ENCODE measurements at regions not wholly inside any gene's neighbourhood (a gene's known extent, or its start where the extent isn't known, plus 50 kb on each side); places are given as distances from the start of the nearest gene placed in this dataset.
A peak's percentile ranks its signal among the peaks of the same experiment; 100 is the strongest.

DNA sequence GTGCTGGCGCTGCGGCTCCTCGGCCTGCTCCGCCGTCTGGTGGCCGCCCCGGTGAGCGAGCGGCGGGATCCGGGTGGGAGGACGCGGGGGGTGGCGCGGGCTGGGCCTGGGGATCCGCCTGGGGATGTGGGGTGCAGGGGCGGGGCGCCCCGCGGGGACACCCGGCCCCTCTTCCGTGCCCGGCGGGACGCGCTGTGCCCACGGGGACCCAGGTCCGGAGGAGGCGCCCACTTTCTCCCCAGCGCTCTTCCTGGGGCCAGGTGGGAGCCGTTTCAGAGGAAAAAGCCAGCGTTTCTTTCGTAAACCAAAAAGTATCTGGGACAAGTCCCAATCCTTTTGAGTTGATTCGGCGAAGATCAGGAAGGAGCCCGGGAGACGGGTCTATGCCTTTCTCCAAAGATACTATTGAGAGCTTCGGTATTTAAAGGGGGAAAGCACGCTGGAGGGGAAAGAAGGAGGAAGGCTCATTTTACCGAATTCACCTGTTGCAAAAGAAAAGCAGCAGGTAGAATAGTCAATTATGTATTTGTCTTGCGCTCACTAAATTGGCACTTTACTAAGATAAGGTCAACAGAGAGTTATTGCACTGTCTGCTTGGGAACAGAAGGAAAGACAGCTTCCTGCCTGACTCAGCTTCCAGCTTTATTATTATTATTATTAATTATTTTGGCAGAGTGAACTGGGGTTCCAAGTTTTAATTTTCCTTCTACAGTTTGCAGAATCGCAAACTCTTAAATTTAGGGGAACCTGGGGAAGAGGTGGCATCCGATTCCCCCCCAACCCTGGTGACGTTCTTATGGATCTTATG lies 81.5 kb upstream of the CD99 start:
- dilution Hi-C loops (cut with HindIII; ENCODE audit: low sequenced_read_pairs, unreplicated experiment) (no loop called here), in situ Hi-C loops (cut with MboI; ENCODE audit: low sequenced_read_pairs) (no loop called here)
- H3K27ac ChIP-seq (ENCODE audit: insufficient read depth, low read length), result peak overlapping the region; percentile 18; the same call in 1 of the 2 replicates

More for the DNA sequence above, 81.5 kb upstream of the CD99 start:
- H3K56ac ChIP-seq (ENCODE audit: extremely low read depth, insufficient read depth, low read length), result peak overlapping the region; percentile 28
- peaks cover 8 to 12% of the 10 kb centered on the region in 2 experiments; a peak in 3 of 4 replicates for H3K79me1 ChIP-seq (ENCODE audit: low read depth in 1 of 2, low read length in 2 of 2)
- H4K20me1 ChIP-seq (ENCODE audit: insufficient read depth, low read length), result no peaks in the 10 kb centered on the region
- ChIA-PET CTCF (no interaction called here), POLR2A (ENCODE audit: unreplicated experiment) (no interaction called here)
- no peak overlapping the region for H3K14ac ChIP-seq (replicated peaks; ENCODE audit: low read depth, low read length)
- H4K91ac ChIP-seq (ENCODE audit: insufficient read depth, low read depth, low read length), result no peak overlapping the region
- 0% methylated on average over 12 of the region's 44 CpGs; no CpG with 5 or more reads in 1 of the 2 experiments for WGBS, 2 experiments (ENCODE audit: extremely low coverage in 2 of 2, insufficient read length in 1 of 2)
- H3K4me3 ChIP-seq (ENCODE audit: insufficient read depth, low read depth, low read length), result peak overlapping the region; percentile 88
- peak overlapping the region; percentile 99 for H2AFZ ChIP-seq (replicated peaks; ENCODE audit: low read length, poor library complexity)
- no peak overlapping the region for H3K18ac ChIP-seq (ENCODE audit: low read depth, low read length)
- no peak overlapping the region for H4K5ac ChIP-seq (ENCODE audit: low read depth, low read length)
- H2BK15ac ChIP-seq (ENCODE audit: low read depth, low read length), result no peak overlapping the region
- no peak overlapping the region for H2BK120ac ChIP-seq (ENCODE audit: low read depth, low read length)
- H3K4me2 ChIP-seq (ENCODE audit: low read depth, low read length), result peak overlapping the region; percentile 94
- H2BK20ac ChIP-seq (ENCODE audit: low read depth, low read length), result no peak overlapping the region
- no peak overlapping the region for H2AK5ac ChIP-seq (ENCODE audit: low read depth, low read length)
- no peak overlapping the region for H4K8ac ChIP-seq (ENCODE audit: low read depth in 2 of 2, low read length in 2 of 2)
- intact Hi-C loops (cut with micrococcal nuclease), result loop anchor here (5.0 kb wide), 2 partner anchors 962 to 1157 kb away; partner anchors contain the start of gene ASMTL
- peak overlapping the region; percentile 74; the same call in 1 of the 2 replicates for H3K9ac ChIP-seq (ENCODE audit: low read depth, low read length)
- H3K9me1 ChIP-seq (ENCODE audit: insufficient read depth, low read length), result peaks cover 5% of the 10 kb centered on the region; the same call in 1 of the 2 replicates
- peak; percentile 5 for ATAC-seq (ENCODE audit: low read depth)
- no peak overlapping the region for H3K4ac ChIP-seq (ENCODE audit: low read depth, low read length)
- H3K23ac ChIP-seq (ENCODE audit: low read depth, low read length), result no peak overlapping the region
- peaks cover 5% of the 10 kb centered on the region for H3K4me1 ChIP-seq (ENCODE audit: control insufficient read depth, insufficient read depth, low read length)
- H2AK9ac ChIP-seq (replicated peaks; ENCODE audit: low read depth, low read length, poor library complexity), result no peak overlapping the region
- H3K27me3 ChIP-seq (ENCODE audit: control insufficient read depth, insufficient read depth, low read length), result no peaks in the 10 kb centered on the region
- BruUV-seq (replicated peaks), result no TSS peak
- peak overlapping the region; percentile 37 for H2BK5ac ChIP-seq (ENCODE audit: low read depth, low read length, poor library complexity, severe bottlenecking)
- no peaks in the 10 kb centered on the region for H3K9me3 ChIP-seq (ENCODE audit: control insufficient read depth, insufficient read depth, low read length)
- peak; percentile 17 for DNase-seq
- TF ChIP-seq, protein P1, sequence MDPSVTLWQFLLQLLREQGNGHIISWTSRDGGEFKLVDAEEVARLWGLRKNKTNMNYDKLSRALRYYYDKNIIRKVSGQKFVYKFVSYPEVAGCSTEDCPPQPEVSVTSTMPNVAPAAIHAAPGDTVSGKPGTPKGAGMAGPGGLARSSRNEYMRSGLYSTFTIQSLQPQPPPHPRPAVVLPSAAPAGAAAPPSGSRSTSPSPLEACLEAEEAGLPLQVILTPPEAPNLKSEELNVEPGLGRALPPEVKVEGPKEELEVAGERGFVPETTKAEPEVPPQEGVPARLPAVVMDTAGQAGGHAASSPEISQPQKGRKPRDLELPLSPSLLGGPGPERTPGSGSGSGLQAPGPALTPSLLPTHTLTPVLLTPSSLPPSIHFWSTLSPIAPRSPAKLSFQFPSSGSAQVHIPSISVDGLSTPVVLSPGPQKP (IDR thresholded peaks at IDR 0.05; ENCODE audit: borderline replicate concordance, low read depth, low read length), result no peak
- TF ChIP-seq, protein P2, sequence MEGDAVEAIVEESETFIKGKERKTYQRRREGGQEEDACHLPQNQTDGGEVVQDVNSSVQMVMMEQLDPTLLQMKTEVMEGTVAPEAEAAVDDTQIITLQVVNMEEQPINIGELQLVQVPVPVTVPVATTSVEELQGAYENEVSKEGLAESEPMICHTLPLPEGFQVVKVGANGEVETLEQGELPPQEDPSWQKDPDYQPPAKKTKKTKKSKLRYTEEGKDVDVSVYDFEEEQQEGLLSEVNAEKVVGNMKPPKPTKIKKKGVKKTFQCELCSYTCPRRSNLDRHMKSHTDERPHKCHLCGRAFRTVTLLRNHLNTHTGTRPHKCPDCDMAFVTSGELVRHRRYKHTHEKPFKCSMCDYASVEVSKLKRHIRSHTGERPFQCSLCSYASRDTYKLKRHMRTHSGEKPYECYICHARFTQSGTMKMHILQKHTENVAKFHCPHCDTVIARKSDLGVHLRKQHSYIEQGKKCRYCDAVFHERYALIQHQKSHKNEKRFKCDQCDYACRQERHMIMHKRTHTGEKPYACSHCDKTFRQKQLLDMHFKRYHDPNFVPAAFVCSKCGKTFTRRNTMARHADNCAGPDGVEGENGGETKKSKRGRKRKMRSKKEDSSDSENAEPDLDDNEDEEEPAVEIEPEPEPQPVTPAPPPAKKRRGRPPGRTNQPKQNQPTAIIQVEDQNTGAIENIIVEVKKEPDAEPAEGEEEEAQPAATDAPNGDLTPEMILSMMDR (conservative IDR thresholded peaks at IDR 0.05; ENCODE audit: low read depth, low read length), result no peak
- TF ChIP-seq CHD1 (IDR thresholded peaks at IDR 0.05; ENCODE audit: low read depth, low read length) (no peak), SMC3 (IDR thresholded peaks at IDR 0.05; ENCODE audit: low read depth, low read length) (no peak), POLR2A (IDR thresholded peaks at IDR 0.05; ENCODE audit: low read depth, low read length) (no peak), RFX5 (IDR thresholded peaks at IDR 0.05; ENCODE audit: low read depth, low read length) (no peak), MAFK (IDR thresholded peaks at IDR 0.05; ENCODE audit: low read depth, low read length) (no peak), RCOR1 (IDR thresholded peaks at IDR 0.05; ENCODE audit: insufficient replicate concordance, low read length) (no peak), MXI1 (IDR thresholded peaks at IDR 0.05; ENCODE audit: borderline replicate concordance, low read depth, low read length) (no peak), FOS (IDR thresholded peaks at IDR 0.05; ENCODE audit: low read depth, low read length) (no peak), CEBPB (IDR thresholded peaks at IDR 0.05; ENCODE audit: low read depth, low read length) (no peak), BHLHE40 (IDR thresholded peaks at IDR 0.05; ENCODE audit: low read depth, low read length) (no peak), RAD21 (IDR thresholded peaks at IDR 0.05; ENCODE audit: low read length) (no peak)
- TF ChIP-seq, protein P3, sequence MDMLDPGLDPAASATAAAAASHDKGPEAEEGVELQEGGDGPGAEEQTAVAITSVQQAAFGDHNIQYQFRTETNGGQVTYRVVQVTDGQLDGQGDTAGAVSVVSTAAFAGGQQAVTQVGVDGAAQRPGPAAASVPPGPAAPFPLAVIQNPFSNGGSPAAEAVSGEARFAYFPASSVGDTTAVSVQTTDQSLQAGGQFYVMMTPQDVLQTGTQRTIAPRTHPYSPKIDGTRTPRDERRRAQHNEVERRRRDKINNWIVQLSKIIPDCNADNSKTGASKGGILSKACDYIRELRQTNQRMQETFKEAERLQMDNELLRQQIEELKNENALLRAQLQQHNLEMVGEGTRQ (IDR thresholded peaks at IDR 0.05; ENCODE audit: low read depth, low read length), result no peak
- H3K36me3 ChIP-seq (ENCODE audit: control insufficient read depth, insufficient read depth, low read length), result no peaks in the 10 kb centered on the region
